SH-SY5Y (cell line): ENCODE measurements at regions not wholly inside any gene's neighbourhood (a gene's known extent, or its start where the extent isn't known, plus 50 kb on each side); places are given as distances from the start of the nearest gene placed in this dataset.

Experiments used
- GATA2 ChIP-seq: IDR thresholded peaks from 2 replicates; pipeline ENCODE4 v1.6.1; 2011; ENCODE audit warnings: mild to moderate bottlenecking, low read depth, low read length
- GATA3 ChIP-seq: IDR thresholded peaks from 2 replicates; pipeline ENCODE4 v1.6.1; 2011; ENCODE audit warnings: low read depth, mild to moderate bottlenecking, low read length, moderate library complexity

DNA sequence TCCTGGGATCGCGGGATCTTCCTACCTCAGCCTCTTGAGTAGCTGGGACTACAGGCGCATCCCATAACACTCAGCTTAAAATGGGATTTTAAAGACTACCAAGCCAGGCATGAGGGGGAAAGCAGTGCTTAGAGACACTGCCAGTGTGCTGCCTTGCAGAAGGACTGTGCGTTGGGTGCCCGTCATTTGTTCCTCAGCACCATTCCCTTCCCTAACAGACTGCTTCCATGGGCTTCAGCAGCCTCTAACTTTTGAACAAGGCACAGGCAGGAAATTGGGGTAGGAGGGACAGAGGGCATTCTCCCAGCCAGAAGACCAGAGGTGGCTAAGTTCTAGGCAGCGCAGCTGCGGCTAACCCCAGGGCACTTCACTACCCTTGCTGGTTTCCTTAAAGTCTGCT is 73.9 kb upstream of the USP24 start:
- TF ChIP-seq GATA2 (no peak), GATA3 (no peak)
